ENCODE measurements at regions not wholly inside any gene's neighbourhood (a gene's known extent, or its start where the extent isn't known, plus 50 kb on each side); places are given as distances from the start of the nearest gene placed in this dataset.
"Not testable (repeated sequence)": the region's sequence is repeated elsewhere in the genome, so short reads cannot be mapped to it uniquely, and the experiment has no call there.

DNA sequence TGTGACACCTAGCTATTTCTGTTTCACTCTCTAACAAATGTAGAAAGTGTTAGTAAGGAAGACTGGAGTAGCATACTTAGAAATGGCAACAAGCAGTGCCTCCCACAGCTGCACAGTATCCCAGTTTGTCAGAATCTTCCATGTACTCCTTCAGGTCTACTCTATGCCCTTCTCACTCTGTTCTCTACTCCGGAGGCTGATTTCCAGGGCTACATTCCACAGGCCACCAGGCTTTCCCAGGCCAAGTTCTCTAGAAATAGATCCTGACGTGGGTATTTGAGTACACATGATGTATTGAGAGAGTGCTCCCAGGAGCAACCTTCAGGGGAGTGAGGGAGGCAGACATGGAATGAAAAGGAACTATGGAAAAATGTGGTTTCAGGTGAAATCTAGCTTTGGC, 177.3 kb upstream of the GK2 start:
- no peak for DNase-seq (ENCODE audit: low read depth, low spot score)
- H3K4me3 ChIP-seq (ENCODE audit: low read length), result no peak overlapping the region

DNA sequence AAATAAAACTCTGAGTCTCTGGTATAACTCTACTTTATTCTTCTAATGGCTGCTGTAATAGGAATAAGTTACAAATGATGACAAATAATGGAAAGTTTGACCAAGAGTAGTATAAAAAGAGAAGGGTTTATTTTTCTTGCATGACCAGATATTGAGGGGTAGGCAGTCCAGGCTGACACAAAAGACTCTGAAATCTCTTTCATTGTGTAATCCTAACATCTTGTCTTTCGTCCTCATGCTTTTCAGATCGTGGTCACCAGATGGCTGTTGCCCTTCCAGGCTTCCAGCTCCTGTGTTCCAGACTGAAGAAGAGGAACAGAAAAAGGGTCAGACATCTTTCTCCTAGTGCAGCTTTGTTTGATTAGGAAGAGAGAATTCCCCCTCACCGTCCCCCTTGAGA, 176.9 kb upstream of the GK2 start:
- H3K4me3 ChIP-seq (ENCODE audit: low read length), result no peak overlapping the region
- no peak for DNase-seq (ENCODE audit: low read depth, low spot score)

DNA sequence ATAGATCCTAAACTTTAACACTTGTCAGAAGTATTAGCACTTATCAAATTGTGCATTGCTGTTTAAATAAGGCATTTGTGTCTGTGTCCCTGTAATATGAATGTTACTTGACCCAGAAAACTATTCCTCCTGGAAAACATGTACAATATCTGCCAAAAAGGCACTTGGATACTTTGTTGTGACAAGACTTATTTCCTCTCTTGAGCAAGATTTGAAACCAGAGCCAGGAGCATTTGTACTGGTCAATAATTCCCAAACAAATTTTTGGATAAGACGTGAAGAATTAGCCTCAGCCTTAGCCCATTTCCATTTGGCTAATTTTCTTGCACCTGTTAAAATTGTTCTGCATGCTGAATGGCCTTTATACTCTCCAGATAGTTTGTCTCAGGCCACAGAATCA, 176.3 kb upstream of the GK2 start:
- DNase-seq (ENCODE audit: low read depth, low spot score), result no peak
- H3K4me3 ChIP-seq (ENCODE audit: low read length), result no peak overlapping the region

DNA sequence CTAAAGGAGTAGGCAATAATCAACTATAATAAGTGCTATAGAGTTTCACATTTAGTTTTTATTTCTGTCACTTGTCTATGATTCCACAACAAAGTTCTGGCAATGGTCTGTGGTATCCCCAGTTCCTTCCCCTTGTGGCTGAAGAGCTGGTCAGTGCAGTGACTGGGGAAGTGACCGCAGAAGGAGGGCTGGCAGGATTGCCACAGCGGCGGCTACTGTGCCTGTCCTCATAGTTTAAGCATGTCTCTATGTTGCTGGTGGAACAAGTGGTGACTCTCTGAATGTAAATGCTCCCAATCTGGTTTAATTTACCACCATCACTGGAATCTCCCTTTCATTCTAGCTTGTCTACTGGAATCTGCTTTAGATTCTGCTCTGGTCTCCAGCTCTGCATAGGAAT, 170.6 kb upstream of the GK2 start:
- no peak overlapping the region for H3K4me3 ChIP-seq (ENCODE audit: low read length)
- no peak for DNase-seq (ENCODE audit: low read depth, low spot score)

DNA sequence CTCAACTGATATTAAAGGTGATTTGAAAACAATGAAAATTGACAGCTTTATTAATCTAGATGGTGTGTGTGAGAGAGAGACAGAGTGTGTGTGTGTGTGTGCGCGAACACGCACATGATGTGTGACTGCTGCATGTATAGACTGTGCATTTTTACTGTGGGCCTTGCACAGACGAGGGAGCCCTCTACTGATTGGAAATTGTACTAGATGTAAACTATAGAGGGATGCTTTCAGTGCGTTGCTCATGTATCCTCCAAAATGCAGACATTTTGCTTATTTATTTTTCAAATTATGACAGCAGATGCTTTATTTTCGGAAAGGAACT, 168.4 kb upstream of the GK2 start:
- peak; percentile 67 for DNase-seq (ENCODE audit: low read depth, low spot score)
- no peak overlapping the region for H3K4me3 ChIP-seq (ENCODE audit: low read length)

DNA sequence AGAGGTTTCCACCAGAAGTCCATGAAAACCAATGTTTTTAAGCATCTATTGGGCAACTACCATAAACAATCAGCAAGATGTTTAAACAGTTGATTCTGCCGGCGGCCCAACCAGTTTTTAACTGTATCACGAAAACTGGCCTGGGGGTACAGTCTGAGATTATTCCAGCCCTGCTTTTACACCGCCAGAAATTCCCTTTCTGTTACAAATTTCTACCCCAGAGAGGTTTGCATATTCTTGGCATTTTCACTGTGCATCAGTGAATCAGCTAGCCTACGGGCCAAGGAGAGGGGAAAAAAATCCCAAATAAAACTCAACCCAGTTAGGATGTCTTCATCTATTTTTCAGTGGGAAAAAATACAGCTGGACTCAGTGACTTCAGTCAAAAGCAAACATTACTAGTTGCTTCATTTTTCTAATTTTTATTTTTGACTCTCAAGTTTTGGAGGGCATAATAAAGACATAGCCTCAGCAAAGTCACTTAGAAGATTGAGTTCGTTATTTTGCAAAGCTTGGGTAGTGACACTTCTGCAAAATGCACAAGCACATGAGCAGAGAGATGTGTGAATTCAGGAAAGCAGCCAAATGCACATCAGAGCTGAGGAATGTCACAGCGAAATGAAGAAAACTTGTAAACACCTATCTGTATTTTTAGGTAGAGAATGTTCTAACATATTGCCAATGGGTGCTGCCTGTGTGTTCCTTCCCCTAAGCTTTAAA, 167.8 kb upstream of the GK2 start:
- H3K4me3 ChIP-seq (ENCODE audit: low read length), result no peak overlapping the region
- no peak for DNase-seq (ENCODE audit: low read depth, low spot score)

DNA sequence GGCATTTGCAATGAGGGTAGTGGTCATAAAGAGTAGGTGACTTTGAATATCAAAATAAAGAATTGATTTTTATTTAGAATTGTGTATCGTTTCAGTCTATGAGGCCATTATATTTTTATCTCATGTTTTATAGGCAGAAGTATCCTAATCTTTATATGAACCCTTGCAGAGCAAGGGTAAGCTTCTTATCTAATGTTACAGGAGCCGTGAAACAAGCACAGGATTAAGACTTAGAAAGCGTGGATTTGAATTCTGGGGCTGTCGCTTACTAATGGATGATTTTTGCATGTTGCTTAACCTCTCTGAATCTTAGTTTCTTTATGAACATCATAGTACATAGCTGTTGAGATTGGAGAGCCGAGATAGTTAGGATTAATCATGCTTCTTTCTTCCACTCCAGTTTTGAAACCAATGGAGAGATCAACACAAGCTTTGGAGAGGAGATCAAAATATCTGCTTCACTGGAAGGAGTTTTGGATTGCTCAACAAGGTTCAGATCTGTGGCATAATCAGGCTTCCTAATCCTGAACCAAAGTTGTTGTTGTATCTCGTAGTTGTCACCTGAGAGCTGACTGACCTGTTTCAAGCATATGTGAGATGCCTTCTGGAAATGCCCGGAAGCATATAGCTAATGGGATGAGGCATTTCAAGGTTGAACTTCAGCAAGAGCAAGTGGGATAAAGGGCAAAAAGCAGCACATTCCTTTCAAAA, 166.9 kb upstream of the GK2 start:
- DNase-seq (ENCODE audit: low read depth, low spot score), result no peak
- no peak overlapping the region for H3K4me3 ChIP-seq (ENCODE audit: low read length)

DNA sequence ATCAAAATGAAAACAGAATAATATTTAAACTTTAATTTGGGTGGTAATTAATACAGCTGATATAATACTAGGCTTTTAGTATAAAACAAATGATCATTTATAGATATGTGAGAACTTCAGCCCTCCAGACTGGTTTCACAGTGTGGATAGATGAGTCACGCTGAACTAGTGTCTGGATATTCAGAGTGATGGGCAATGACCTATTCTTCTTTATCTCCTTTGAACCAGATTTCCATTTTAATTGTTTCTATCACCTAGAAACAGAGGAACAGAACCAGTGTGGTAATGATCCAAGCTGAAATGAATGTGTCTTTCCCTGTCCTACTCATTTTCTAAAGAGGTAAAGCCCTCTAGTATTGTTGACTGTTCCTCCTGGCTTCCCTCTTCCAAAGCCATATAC, 155.2 kb upstream of the GK2 start:
- H3K4me3 ChIP-seq (ENCODE audit: low read length), result no peak overlapping the region
- no peak for DNase-seq (ENCODE audit: low read depth, low spot score)

DNA sequence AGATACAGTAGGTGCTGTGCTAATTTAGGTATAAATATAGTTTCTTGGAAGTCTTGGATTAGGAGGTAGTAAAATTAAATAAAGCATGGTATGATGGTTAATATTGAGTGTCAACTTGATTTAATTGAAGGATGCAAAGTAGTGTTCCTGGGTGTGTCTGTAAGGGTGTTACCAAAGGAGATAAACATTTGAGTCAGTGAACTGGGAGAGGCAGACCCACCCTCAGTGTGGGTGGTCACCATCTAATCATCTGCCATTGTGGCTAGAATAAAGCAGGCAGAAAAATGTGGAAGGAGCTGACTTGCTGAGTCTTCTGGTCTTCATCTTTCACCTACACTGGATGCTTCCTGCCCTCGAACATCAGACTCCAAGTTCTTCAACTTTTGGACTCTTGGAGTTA, 153.7 kb upstream of the GK2 start:
- no peak overlapping the region for H3K4me3 ChIP-seq (ENCODE audit: low read length)
- DNase-seq (ENCODE audit: low read depth, low spot score), result no peak

DNA sequence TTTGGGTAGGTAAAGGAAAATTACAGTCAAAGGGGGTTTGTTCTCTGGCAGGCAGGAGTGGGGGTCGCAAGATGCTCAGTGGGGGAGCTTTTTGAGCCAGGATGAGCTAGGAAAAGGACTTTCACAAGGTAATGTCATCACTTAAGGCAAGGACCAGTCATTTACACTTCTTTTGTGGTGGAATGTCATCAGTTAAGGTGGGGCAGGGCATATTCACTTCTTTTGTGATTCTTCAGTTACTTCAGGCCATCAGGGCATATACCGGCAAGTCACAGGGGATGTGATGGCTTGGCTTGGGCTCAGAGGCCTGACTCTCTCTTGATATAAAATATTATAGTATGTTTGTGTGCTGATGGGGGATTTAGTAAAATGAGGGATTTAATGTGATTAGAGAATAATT, 151.4 kb upstream of the GK2 start:
- not testable (repeated sequence) for H3K4me3 ChIP-seq (ENCODE audit: low read length); DNase-seq (ENCODE audit: low read depth, low spot score)

DNA sequence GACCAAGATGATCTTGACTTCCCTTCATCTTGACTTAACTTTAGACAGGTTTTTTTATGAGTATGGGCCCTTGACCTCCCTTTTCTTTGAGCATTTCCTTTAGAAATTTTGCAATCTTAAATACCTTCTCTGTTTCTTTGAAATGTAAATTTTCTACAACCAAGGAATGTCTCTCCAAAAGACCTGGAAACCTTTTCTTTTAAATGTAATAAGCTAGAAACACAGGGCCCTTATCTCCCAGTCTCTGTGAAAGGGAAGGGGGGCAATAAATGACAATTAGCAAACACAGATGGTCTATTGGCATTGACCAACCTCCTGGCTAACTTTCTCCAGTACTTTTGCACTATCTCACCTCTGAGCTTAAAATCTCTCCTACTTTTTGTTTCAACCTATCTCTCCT, 144.3 kb upstream of the GK2 start:
- no peak for DNase-seq (ENCODE audit: low read depth, low spot score)
- no peak overlapping the region for H3K4me3 ChIP-seq (ENCODE audit: low read length)

DNA sequence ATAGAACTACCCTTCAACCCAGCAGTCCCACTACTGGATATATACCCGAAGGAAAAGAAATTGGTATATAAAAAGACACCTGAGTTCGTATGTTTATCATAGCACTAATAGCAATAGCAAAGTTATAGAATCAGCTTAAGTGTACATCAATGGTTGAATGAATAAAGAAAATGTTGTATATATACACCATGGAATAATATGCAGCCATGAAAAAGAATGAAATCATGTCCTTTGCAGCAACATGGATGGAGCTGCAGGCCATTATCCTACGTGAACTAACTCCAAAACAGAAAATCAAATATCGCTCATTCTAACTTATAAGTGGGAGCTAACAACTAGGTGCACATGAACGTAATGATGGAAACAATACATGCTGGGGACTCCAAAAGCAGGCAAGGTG, 143.5 kb upstream of the GK2 start:
- H3K4me3 ChIP-seq (ENCODE audit: low read length), result no peak overlapping the region
- DNase-seq (ENCODE audit: low read depth, low spot score), result no peak

DNA sequence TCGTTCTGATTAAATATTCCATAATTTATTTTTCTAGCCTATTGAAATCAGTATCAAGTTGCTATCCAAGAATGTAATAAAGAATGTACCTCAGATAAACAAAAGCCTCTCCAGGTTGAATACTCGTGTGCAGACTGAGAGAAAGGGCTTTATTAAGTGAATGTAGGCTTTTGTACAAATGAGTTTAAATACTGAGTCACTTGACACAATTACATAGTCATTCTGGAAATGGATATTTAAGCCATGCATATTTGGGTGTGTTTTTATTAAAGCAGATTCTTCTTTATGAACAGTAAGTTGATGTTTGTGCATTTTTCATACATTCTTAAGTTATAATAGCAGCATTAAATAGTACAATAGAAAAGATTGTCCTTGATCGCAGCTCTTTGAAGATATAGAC, 139.8 kb upstream of the GK2 start:
- no peak for DNase-seq (ENCODE audit: low read depth, low spot score)
- H3K4me3 ChIP-seq (ENCODE audit: low read length), result no peak overlapping the region

DNA sequence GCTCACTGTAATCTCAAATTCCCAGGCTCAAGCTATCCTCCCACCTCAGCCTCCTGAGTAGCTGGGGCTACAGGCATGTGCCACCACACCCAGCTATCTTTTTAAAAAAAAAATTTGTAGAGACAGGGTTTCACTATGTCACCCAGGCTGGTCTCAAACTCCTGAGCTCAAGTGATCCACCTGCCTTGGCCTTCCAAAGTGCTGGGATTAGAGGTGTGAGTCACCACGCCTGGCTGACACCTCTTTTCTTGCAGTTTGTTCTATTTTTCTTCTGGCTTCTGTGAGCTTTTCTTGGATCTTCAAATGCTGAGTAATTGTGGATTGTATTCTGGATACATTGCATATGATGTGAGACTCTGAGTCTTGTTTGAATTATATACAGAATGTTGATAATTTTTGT, 137.3 kb upstream of the GK2 start:
- H3K4me3 ChIP-seq (ENCODE audit: low read length); DNase-seq (ENCODE audit: low read depth, low spot score): not testable (repeated sequence)

DNA sequence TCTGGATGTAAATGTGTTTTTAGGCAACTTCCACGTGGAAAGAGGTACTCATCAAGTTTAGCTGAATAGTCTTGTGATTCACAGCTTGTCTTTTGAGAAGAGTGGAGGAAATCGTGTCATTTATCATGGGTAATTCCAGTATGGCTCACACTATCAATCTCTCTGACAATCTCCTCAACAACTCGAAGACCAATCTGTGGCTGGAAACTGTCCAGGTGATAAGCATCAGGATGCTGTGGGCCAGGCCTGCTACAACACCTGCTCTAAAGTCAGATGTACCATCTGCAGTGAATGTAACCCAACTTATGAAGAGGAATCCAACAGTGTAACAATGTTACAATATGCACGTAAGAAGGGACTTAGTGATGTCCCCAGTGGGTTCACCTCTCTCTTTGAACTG, 132.1 kb upstream of the GK2 start:
- H3K4me3 ChIP-seq (ENCODE audit: low read length), result no peak overlapping the region
- DNase-seq (ENCODE audit: low read depth, low spot score), result no peak

DNA sequence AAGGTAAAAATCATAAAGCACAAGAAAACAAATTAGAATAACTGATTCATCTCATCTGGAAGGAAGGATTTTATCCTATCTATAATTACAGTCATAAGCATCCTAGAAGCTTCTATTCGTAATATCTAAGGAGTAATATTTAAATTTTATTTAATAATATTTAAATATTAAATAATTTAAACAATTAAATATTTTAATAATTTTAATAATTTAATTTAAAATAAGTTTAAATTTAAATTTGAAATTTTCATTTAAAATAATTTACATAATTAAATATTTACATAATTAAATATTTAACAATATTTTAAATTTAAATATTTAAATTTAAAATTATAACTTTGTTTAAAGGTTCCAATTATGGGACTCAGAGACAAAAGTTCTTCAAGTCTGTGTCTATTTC, 127.5 kb upstream of the GK2 start:
- H3K4me3 ChIP-seq (ENCODE audit: low read length), result no peak overlapping the region
- DNase-seq (ENCODE audit: low read depth, low spot score), result no peak

DNA sequence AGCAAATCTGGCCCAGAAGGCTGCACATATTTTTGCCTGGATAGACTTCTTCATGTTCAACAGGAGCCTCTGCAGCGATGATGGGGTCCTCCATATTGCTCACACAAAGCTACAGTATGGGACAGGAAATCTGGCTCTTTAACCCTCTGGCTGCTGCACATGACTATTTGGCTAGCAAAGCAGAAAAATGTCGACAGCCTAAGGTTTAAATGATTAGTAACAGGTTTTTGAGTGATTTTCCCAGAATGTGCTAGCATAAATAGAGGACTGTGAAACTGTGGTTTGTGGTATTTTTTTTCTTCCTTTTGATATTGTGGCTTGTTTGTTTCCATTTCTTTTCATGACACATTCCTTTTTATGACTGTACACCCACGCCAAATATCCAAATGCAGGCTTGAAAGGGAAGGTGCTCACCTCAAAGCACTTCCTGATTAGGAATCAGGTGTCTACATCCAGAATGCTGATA, 120.2 kb upstream of the GK2 start:
- H3K4me3 ChIP-seq (ENCODE audit: low read length), result no peak overlapping the region
- DNase-seq (ENCODE audit: low read depth, low spot score), result peak; percentile 67

DNA sequence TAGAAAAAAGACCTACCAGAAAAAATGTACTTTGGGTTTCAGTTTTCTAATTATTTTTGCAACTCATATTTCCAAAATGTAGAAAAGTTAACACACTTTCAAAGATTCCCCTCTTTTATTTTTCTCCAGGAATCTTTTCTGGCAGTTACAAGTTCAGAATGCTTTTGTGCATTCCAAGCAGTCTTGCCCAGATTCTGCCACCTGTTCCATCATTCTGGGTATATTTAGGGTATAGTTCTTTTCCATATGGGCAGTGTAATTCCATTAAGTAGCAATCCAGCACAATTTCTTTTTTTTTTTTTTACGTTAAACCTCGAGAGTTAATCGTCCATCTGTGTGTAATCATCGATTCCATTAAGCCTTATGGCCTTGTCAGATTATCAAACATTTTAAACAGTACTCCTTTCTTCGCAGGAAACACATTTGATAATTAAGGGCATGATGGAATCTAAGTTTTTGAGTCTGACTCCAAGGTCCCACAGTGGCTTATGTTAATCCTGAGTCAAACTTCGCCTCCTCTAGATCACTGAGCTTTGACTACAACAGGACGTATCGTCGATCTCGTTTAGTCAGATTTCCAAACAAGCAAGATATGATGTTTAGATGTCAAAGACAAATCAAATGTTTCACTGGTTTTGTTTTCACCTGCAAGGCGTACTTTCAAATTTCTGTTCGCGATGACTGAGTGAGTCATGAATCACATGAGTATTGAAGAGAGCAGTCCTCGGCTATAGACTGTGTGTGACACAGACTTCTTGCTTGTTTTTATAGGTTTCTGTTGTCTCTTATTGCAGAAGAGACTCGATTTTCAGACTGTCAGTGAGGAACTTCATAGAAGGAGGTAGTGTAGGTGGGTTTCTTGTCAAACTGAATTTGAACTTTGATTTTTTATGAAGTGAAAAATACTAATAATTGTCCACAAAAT, 118.9 kb upstream of the GK2 start:
- DNase-seq (ENCODE audit: low read depth, low spot score), result no peak
- H3K4me3 ChIP-seq (ENCODE audit: low read length), result no peak overlapping the region

DNA sequence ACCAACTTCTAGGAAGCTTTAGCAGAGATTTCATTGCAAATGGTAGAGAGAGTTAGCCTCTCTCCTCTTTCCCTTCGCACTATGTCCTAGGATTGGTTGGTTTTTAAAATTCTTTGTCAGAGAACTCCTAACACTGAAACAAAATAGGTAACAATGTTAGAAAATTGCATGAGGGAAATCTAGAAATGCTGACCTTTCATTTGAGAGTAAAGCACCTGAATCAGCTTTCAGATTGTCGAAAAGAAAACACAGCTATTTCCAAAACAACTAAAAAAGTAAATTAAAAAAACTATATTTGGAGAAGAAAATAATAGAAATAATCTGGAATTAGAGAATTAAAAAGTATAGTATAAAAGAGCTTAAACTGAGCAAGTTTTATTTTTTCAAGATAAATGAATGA, 108.1 kb upstream of the GK2 start:
- H3K4me3 ChIP-seq (ENCODE audit: low read length), result no peak overlapping the region
- no peak for DNase-seq (ENCODE audit: low read depth, low spot score)

DNA sequence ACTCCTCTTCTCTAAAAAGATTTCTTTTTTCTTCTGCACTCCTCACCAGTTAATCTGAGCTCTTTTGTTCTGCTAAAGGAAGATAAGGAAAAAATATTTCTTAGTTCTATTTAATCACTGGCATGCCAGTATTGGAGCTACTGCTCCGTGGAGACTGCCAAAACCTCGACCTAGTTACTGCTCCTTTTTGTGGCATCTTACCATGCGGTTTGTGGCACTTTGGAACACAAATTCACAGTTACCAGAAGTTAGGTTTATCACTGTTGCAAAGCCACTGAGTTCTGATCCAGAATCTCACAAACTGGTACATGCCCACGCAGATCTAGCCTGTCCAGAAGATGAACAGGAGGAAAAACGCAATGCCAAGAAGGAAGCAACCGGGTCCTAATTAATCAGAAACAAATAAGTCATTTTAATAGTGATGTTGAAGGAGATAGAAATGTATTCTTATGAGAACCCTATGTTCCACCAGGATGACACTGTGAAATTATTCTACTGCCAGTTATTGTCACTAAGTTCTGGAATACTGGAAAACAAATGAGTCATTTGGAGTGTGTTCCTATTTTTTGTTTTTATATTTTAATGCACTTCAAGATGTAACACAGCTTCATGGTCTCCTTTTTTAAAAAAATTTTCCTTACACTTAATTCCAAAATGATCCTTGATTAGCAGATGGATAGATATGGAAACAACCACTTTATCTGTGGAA, 106.7 kb upstream of the GK2 start:
- no peak overlapping the region for H3K4me3 ChIP-seq (ENCODE audit: low read length)
- peak; percentile 53 for DNase-seq (ENCODE audit: low read depth, low spot score)

All from Jurkat, Clone E6-1 (cell line).